ENCODE measurements at regions not wholly inside any gene's neighbourhood (a gene's known extent, or its start where the extent isn't known, plus 50 kb on each side); places are given as distances from the start of the nearest gene placed in this dataset.

DNA sequence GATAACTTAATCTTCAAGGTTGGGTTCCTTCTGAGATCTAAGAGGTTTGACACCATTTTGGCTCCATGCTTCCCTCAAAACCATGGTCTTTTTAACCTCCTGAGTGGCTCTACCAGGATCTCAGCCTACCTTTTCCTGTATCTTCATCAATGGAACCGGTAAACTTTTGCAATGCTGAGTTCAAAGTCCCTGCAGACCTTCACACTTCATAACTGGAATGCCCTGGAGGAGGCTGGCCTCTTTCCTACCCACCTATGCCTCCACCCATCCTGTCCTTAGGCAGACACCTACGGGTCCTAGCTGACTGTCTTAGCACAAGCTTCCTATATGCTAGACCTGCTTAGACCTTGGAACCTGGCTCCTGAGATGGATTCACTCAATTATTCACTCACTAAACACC, 89.5 kb upstream of the EEA1 start:
- H3K27ac ChIP-seq = peak overlapping the region; percentile 89
- H3K9me3 ChIP-seq (ENCODE audit: control insufficient read depth, low read length) = no peaks in the 10 kb centered on the region
- peaks cover 43% of the 10 kb centered on the region for H3K4me1 ChIP-seq
- H3K36me3 ChIP-seq (ENCODE audit: control insufficient read depth, insufficient read depth, low read length) = no peaks in the 10 kb centered on the region
- no peaks in the 10 kb centered on the region for H3K79me2 ChIP-seq
- H3K4me3 ChIP-seq (ENCODE audit: low read depth, low read length) = no peak overlapping the region
- H2AFZ ChIP-seq = peak overlapping the region; percentile 80
- H3K4me2 ChIP-seq (ENCODE audit: low read length) = no peak overlapping the region
- H3K27me3 ChIP-seq (ENCODE audit: control insufficient read depth, insufficient read depth, low read length) = no peaks in the 10 kb centered on the region
- TF ChIP-seq, protein P1, sequence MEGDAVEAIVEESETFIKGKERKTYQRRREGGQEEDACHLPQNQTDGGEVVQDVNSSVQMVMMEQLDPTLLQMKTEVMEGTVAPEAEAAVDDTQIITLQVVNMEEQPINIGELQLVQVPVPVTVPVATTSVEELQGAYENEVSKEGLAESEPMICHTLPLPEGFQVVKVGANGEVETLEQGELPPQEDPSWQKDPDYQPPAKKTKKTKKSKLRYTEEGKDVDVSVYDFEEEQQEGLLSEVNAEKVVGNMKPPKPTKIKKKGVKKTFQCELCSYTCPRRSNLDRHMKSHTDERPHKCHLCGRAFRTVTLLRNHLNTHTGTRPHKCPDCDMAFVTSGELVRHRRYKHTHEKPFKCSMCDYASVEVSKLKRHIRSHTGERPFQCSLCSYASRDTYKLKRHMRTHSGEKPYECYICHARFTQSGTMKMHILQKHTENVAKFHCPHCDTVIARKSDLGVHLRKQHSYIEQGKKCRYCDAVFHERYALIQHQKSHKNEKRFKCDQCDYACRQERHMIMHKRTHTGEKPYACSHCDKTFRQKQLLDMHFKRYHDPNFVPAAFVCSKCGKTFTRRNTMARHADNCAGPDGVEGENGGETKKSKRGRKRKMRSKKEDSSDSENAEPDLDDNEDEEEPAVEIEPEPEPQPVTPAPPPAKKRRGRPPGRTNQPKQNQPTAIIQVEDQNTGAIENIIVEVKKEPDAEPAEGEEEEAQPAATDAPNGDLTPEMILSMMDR (IDR thresholded peaks at IDR 0.05) = no peak
- H3K9ac ChIP-seq = no peak overlapping the region

DNA sequence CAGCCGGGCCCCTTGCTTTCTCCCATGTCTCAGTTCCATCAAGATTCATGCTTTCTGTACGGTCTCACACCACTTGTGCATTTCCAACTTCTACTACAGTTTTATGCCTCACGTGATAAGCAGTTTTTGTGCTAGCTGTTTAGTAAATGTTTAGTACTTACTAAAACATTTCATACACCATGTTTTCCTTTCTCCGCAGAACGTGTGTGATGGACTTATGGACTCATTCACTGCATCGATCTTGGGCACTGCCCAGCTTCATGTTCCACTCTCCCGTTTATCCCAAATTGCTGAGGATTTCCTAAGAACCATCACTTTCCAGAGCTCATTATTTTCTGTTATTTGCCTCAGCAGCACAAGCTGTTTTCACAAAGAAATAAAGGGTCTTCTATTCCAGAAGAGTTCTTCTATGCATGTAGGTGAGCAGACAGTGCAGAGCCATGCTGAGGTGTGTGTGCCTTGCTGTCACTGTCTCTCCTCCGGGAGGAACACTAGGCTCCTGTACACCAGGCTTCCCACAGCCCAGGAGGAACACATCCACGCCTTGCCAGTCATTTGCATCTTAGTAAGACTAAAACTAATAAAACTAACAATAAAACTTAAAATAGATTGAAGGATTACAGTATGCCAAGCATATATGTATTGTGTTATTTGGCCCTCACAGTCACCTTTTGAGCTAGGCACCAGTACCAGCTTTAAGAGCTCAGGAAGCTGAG, 90.3 kb upstream of the EEA1 start:
- Histone ChIP-seq H3K27me3 (ENCODE audit: control insufficient read depth, insufficient read depth, low read length) (no peaks in the 10 kb centered on the region), H3K4me2 (ENCODE audit: low read length) (peak overlapping the region; percentile 26), H2AFZ (peak overlapping the region; percentile 80), H3K4me1 (peaks cover 43% of the 10 kb centered on the region), H3K9ac (no peak overlapping the region), H3K9me3 (ENCODE audit: control insufficient read depth, low read length) (no peaks in the 10 kb centered on the region), H3K4me3 (ENCODE audit: low read depth, low read length) (no peak overlapping the region), H3K27ac (peak overlapping the region; percentile 89), H3K79me2 (no peaks in the 10 kb centered on the region), H3K36me3 (ENCODE audit: control insufficient read depth, insufficient read depth, low read length) (no peaks in the 10 kb centered on the region)
- TF ChIP-seq, protein P1 (IDR thresholded peaks at IDR 0.05) = no peak

DNA sequence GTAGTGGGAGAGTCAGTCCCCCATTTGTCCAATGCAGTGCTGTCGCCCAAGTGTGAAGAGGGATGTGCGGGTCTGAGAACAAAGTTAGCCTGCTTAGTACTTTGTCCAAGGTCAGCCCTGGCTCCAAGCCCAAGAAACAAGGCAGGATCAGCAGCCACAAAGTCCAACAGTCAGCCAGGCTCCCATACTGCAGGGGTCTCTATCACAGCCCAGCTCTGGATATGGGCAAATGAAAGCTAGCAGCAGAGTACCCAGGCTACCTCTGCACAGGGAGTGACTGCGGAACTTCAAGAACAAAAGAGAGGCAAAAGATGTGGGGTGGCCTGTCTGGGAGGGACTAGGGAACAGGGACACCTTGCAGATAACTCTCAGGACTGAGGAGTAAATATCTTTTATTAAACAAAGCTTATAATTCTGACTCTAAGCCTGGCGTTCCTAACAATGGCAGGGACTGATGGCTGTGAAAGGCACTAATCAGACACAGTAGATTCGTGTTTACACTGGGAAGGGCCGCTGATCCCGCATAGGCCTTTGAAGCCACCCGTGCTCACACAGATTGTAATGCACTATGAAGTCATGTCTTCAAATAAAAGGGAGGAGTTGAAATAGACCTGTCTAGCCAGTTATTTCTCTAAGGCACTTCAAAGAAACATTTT, 91.0 kb upstream of the EEA1 start:
- H2AFZ ChIP-seq = peak overlapping the region; percentile 80
- peak overlapping the region; percentile 26 for H3K4me2 ChIP-seq (ENCODE audit: low read length)
- H3K79me2 ChIP-seq = no peaks in the 10 kb centered on the region
- peak overlapping the region; percentile 89 for H3K27ac ChIP-seq
- TF ChIP-seq, protein P1 (IDR thresholded peaks at IDR 0.05) = no peak
- no peaks in the 10 kb centered on the region for H3K9me3 ChIP-seq (ENCODE audit: control insufficient read depth, low read length)
- H3K36me3 ChIP-seq (ENCODE audit: control insufficient read depth, insufficient read depth, low read length) = no peaks in the 10 kb centered on the region
- no peak overlapping the region for H3K9ac ChIP-seq
- no peaks in the 10 kb centered on the region for H3K27me3 ChIP-seq (ENCODE audit: control insufficient read depth, insufficient read depth, low read length)
- H3K4me1 ChIP-seq = peaks cover 43% of the 10 kb centered on the region
- H3K4me3 ChIP-seq (ENCODE audit: low read depth, low read length) = no peak overlapping the region

DNA sequence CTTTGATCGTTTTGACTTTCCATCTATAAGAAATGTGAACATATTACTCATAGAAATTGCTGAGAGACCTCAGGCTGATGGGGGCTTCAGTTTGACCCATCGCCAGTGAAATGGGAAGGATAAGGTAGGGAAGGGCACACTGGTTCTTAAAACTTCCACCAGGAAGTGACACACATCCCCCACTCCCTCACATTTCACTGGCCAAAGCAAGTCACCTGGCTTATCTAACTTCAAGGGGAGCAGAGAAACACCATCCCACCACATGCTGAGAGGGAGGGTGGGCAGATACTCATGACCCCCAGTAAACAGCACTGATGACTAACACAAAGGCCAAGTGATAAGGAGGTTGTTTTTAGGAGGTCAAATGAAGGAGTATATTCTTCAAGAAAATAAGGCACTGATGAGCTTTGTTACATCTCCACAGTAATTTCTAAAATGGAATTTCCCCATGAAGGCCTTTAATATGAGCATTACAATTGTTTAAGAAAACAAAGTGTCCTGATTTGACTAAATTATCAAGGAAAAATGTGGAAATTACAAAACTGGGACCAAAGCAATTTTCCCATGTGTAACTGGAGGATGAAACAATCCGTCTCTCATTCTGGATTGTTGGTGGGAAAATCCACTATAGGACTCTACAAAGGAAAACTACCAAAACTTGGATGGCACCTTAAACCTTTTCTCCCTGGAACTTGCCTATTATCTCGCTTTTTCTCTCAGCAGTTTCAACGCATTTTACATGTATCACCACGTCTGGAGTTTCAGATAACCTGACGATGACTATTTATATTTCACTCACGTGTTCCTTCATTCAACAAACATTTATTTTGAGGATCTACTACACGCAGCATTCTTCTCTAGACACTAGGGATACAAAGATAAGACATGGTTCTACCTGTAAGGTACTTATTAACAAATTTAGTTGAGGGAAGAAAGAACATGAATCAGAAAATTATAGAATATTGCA, 91.8 kb upstream of the EEA1 start:
- peaks cover 41% of the 10 kb centered on the region for H3K4me1 ChIP-seq
- H2AFZ ChIP-seq = peak overlapping the region; percentile 80
- H3K4me2 ChIP-seq (ENCODE audit: low read length) = peak overlapping the region; percentile 26
- no peaks in the 10 kb centered on the region for H3K36me3 ChIP-seq (ENCODE audit: control insufficient read depth, insufficient read depth, low read length)
- no peaks in the 10 kb centered on the region for H3K9me3 ChIP-seq (ENCODE audit: control insufficient read depth, low read length)
- TF ChIP-seq, protein P1 (IDR thresholded peaks at IDR 0.05) = no peak
- no peaks in the 10 kb centered on the region for H3K27me3 ChIP-seq (ENCODE audit: control insufficient read depth, insufficient read depth, low read length)
- H3K9ac ChIP-seq = no peak overlapping the region
- H3K79me2 ChIP-seq = no peaks in the 10 kb centered on the region
- H3K27ac ChIP-seq = peak overlapping the region; percentile 89
- H3K4me3 ChIP-seq (ENCODE audit: low read depth, low read length) = no peak overlapping the region
